ENCODE measurements at regions not wholly inside any gene's neighbourhood (a gene's known extent, or its start where the extent isn't known, plus 50 kb on each side); places are given as distances from the start of the nearest gene placed in this dataset.

GRCh38 chr3:5427021-5427420 lies 239.5 kb downstream of the EDEM1 start:
- peaks cover 14% of the 10 kb centered on the region for H3K27me3 Mint-ChIP-seq (ENCODE audit: low read depth, poor library complexity)
- no peak overlapping the region for H3K27ac Mint-ChIP-seq
- no peak for TF ChIP-seq CTCF (IDR thresholded peaks at IDR 0.05)
- no peaks in the 10 kb centered on the region for H3K36me3 Mint-ChIP-seq (ENCODE audit: low read depth)
- H3K4me1 Mint-ChIP-seq, result peaks cover 24% of the 10 kb centered on the region
- H3K9me3 Mint-ChIP-seq, result no peaks in the 10 kb centered on the region
- H3K4me3 Mint-ChIP-seq, result no peak overlapping the region
- DNase-seq, result no peak

DNA sequence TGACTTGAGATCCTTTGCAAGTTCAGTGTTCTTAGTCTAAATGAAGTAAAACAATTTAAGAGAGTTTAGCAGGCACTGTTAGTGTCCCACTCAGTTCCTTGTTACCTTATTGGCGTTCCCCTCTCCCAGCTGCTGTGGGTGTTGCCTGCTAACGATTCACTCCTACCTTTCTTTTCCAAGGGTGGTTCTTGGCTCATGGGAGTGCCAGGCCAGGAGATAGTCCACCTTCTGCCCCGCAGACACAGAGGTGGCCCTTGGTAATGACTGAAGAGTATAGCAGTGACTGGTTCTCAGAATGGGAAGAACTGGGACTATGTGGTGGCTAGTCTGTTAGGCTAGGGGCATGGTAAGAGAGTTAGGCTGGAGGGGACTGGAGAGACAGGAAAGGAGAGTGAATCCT lies 240.4 kb downstream of the EDEM1 start:
- H3K4me3 Mint-ChIP-seq, result no peak overlapping the region
- no peaks in the 10 kb centered on the region for H3K9me3 Mint-ChIP-seq
- no peak for TF ChIP-seq CTCF (IDR thresholded peaks at IDR 0.05)
- H3K36me3 Mint-ChIP-seq (ENCODE audit: low read depth), result no peaks in the 10 kb centered on the region
- H3K27ac Mint-ChIP-seq, result no peak overlapping the region
- peaks cover 24% of the 10 kb centered on the region for H3K4me1 Mint-ChIP-seq
- peaks cover 14% of the 10 kb centered on the region for H3K27me3 Mint-ChIP-seq (ENCODE audit: low read depth, poor library complexity)
- DNase-seq, result no peak

GRCh38 chr3:5428607-5429516 lies 241.4 kb downstream of the EDEM1 start:
- Mint-ChIP-seq H3K4me1 (peaks cover 24% of the 10 kb centered on the region), H3K27ac (no peak overlapping the region), H3K9me3 (no peaks in the 10 kb centered on the region), H3K4me3 (no peak overlapping the region), H3K36me3 (ENCODE audit: low read depth) (no peaks in the 10 kb centered on the region), H3K27me3 (ENCODE audit: low read depth, poor library complexity) (peaks cover 14% of the 10 kb centered on the region)
- DNase-seq, result no peak
- TF ChIP-seq CTCF (IDR thresholded peaks at IDR 0.05), result no peak

DNA sequence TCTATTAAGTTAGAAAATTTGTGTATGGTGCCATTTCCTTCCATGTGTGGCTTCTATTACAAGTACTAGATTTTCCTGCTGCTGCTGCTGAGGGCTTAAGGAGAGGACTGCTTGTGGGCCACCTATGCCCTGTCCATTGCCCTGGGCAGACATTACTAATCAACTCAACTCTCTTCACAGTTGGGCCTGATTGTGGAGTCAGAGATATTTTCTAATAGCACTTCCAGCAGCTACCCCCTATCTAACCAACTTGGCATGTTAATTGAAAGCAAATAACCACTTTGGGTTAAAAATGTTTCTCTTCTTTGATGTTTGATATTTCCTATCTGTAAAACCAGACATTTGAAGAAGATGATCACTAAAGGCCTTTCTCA lies 242.0 kb downstream of the EDEM1 start:
- H3K27me3 Mint-ChIP-seq (ENCODE audit: low read depth, poor library complexity), result peaks cover 16% of the 10 kb centered on the region
- peaks cover 24% of the 10 kb centered on the region for H3K4me1 Mint-ChIP-seq
- no peak overlapping the region for H3K4me3 Mint-ChIP-seq
- no peaks in the 10 kb centered on the region for H3K36me3 Mint-ChIP-seq (ENCODE audit: low read depth)
- no peaks in the 10 kb centered on the region for H3K9me3 Mint-ChIP-seq
- H3K27ac Mint-ChIP-seq, result no peak overlapping the region
- no peak for DNase-seq
- no peak for TF ChIP-seq CTCF (IDR thresholded peaks at IDR 0.05)

- Mint-ChIP-seq H3K27ac (no peak overlapping the region), H3K4me3 (no peak overlapping the region), H3K27me3 (ENCODE audit: low read depth, poor library complexity) (peaks cover 14% of the 10 kb centered on the region), H3K9me3 (no peaks in the 10 kb centered on the region), H3K36me3 (ENCODE audit: low read depth) (no peaks in the 10 kb centered on the region), H3K4me1 (peaks cover 17% of the 10 kb centered on the region)
- TF ChIP-seq CTCF (IDR thresholded peaks at IDR 0.05), result no peak
- no peak for DNase-seq
Measured at GRCh38 chr3:5430701-5431100, 243.2 kb downstream of the EDEM1 start.

DNA sequence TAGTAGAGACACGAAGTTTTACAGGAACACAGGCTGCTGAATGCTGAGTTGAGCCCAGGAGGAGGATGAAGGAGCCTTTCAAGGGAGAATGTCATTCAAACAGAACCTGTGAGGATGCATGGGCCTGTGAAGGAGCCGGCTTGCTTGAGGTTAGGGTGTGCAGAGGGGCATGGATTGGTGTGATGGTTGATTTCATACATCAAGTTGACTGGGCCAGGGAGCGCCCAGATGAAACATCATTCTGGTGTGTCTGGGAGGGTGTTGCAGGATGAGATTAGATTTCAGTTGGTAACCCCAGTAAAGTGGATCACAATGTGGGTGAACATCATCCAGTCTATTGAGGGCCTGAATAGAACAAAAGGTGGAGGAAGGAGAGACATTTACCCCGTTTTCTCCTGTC lies 243.6 kb downstream of the EDEM1 start:
- peaks cover 12% of the 10 kb centered on the region for H3K4me1 Mint-ChIP-seq
- H3K27ac Mint-ChIP-seq, result no peak overlapping the region
- peaks cover 15% of the 10 kb centered on the region for H3K27me3 Mint-ChIP-seq (ENCODE audit: low read depth, poor library complexity)
- no peaks in the 10 kb centered on the region for H3K9me3 Mint-ChIP-seq
- H3K36me3 Mint-ChIP-seq (ENCODE audit: low read depth), result no peaks in the 10 kb centered on the region
- H3K4me3 Mint-ChIP-seq, result no peak overlapping the region
- no peak for TF ChIP-seq CTCF (IDR thresholded peaks at IDR 0.05)
- DNase-seq, result no peak

All from nephron progenitor cell (in vitro differentiated cells).